ENCODE measurements at regions not wholly inside any gene's neighbourhood (a gene's known extent, or its start where the extent isn't known, plus 50 kb on each side); places are given as distances from the start of the nearest gene placed in this dataset.

- TF ChIP-seq, protein P1, sequence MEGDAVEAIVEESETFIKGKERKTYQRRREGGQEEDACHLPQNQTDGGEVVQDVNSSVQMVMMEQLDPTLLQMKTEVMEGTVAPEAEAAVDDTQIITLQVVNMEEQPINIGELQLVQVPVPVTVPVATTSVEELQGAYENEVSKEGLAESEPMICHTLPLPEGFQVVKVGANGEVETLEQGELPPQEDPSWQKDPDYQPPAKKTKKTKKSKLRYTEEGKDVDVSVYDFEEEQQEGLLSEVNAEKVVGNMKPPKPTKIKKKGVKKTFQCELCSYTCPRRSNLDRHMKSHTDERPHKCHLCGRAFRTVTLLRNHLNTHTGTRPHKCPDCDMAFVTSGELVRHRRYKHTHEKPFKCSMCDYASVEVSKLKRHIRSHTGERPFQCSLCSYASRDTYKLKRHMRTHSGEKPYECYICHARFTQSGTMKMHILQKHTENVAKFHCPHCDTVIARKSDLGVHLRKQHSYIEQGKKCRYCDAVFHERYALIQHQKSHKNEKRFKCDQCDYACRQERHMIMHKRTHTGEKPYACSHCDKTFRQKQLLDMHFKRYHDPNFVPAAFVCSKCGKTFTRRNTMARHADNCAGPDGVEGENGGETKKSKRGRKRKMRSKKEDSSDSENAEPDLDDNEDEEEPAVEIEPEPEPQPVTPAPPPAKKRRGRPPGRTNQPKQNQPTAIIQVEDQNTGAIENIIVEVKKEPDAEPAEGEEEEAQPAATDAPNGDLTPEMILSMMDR (conservative IDR thresholded peaks at IDR 0.05; ENCODE audit: low read depth, low read length): no peak
- Histone ChIP-seq H4K20me1 (ENCODE audit: insufficient read depth) (no peaks in the 10 kb centered on the region), H2AFZ (ENCODE audit: low read depth) (no peak overlapping the region), H3K27ac (no peak overlapping the region), H3K9ac (no peak overlapping the region), H3K4me3 (IDR thresholded peaks at IDR 0.05; ENCODE audit: insufficient read depth, low read depth, low read length) (no peak overlapping the region), H3K36me3 (ENCODE audit: insufficient read depth) (no peaks in the 10 kb centered on the region), H3K4me1 (ENCODE audit: low read depth, poor library complexity, severe bottlenecking) (no peaks in the 10 kb centered on the region), H3K27me3 (ENCODE audit: insufficient read depth, low read depth) (peaks cover 1% of the 10 kb centered on the region; the same call in 1 of the 2 replicates), H3K79me2 (ENCODE audit: insufficient read depth, low read depth) (no peaks in the 10 kb centered on the region), H3K4me2 (no peak overlapping the region)
Measured at GRCh38 chr1:17920881-17921640, 165.9 kb downstream of the ACTL8 start.

- Histone ChIP-seq H3K4me3 (IDR thresholded peaks at IDR 0.05; ENCODE audit: insufficient read depth, low read depth, low read length) (no peak overlapping the region), H3K36me3 (ENCODE audit: insufficient read depth) (no peaks in the 10 kb centered on the region), H3K79me2 (ENCODE audit: insufficient read depth, low read depth) (no peaks in the 10 kb centered on the region), H3K27me3 (ENCODE audit: insufficient read depth, low read depth) (no peaks in the 10 kb centered on the region), H3K4me2 (no peak overlapping the region), H4K20me1 (ENCODE audit: insufficient read depth) (no peaks in the 10 kb centered on the region), H2AFZ (ENCODE audit: low read depth) (no peak overlapping the region), H3K27ac (no peak overlapping the region), H3K9ac (no peak overlapping the region), H3K4me1 (ENCODE audit: low read depth, poor library complexity, severe bottlenecking) (no peaks in the 10 kb centered on the region)
- TF ChIP-seq, protein P1 (conservative IDR thresholded peaks at IDR 0.05; ENCODE audit: low read depth, low read length): no peak
Measured at GRCh38 chr1:17922833-17923232, 167.7 kb downstream of the ACTL8 start.

GRCh38 chr1:17923666-17924065, 168.5 kb downstream of the ACTL8 start:
- H3K27ac ChIP-seq: no peak overlapping the region
- H3K9ac ChIP-seq: no peak overlapping the region
- H3K4me1 ChIP-seq (ENCODE audit: low read depth, poor library complexity, severe bottlenecking): no peaks in the 10 kb centered on the region
- no peak overlapping the region for H3K4me3 ChIP-seq (IDR thresholded peaks at IDR 0.05; ENCODE audit: insufficient read depth, low read depth, low read length)
- no peaks in the 10 kb centered on the region for H3K27me3 ChIP-seq (ENCODE audit: insufficient read depth, low read depth)
- H3K79me2 ChIP-seq (ENCODE audit: insufficient read depth, low read depth): no peaks in the 10 kb centered on the region
- TF ChIP-seq, protein P1 (conservative IDR thresholded peaks at IDR 0.05; ENCODE audit: low read depth, low read length): no peak
- H3K4me2 ChIP-seq: no peak overlapping the region
- H2AFZ ChIP-seq (ENCODE audit: low read depth): no peak overlapping the region
- no peaks in the 10 kb centered on the region for H4K20me1 ChIP-seq (ENCODE audit: insufficient read depth)
- no peaks in the 10 kb centered on the region for H3K36me3 ChIP-seq (ENCODE audit: insufficient read depth)

- no peak overlapping the region for H3K4me2 ChIP-seq
- TF ChIP-seq, protein P1 (conservative IDR thresholded peaks at IDR 0.05; ENCODE audit: low read depth, low read length): no peak
- H4K20me1 ChIP-seq (ENCODE audit: insufficient read depth): no peaks in the 10 kb centered on the region
- no peaks in the 10 kb centered on the region; the same call in 1 of the 2 replicates for H3K27me3 ChIP-seq (ENCODE audit: insufficient read depth, low read depth)
- no peaks in the 10 kb centered on the region for H3K79me2 ChIP-seq (ENCODE audit: insufficient read depth, low read depth)
- no peak overlapping the region for H2AFZ ChIP-seq (ENCODE audit: low read depth)
- H3K9ac ChIP-seq: no peak overlapping the region
- H3K4me3 ChIP-seq (IDR thresholded peaks at IDR 0.05; ENCODE audit: insufficient read depth, low read depth, low read length): no peak overlapping the region
- H3K4me1 ChIP-seq (ENCODE audit: low read depth, poor library complexity, severe bottlenecking): no peaks in the 10 kb centered on the region
- H3K27ac ChIP-seq: no peak overlapping the region
- H3K36me3 ChIP-seq (ENCODE audit: insufficient read depth): no peaks in the 10 kb centered on the region
Measured at GRCh38 chr1:17924578-17924977, 169.4 kb downstream of the ACTL8 start.
